ENCODE measurements at regions not wholly inside any gene's neighbourhood (a gene's known extent, or its start where the extent isn't known, plus 50 kb on each side); places are given as distances from the start of the nearest gene placed in this dataset.

DNA sequence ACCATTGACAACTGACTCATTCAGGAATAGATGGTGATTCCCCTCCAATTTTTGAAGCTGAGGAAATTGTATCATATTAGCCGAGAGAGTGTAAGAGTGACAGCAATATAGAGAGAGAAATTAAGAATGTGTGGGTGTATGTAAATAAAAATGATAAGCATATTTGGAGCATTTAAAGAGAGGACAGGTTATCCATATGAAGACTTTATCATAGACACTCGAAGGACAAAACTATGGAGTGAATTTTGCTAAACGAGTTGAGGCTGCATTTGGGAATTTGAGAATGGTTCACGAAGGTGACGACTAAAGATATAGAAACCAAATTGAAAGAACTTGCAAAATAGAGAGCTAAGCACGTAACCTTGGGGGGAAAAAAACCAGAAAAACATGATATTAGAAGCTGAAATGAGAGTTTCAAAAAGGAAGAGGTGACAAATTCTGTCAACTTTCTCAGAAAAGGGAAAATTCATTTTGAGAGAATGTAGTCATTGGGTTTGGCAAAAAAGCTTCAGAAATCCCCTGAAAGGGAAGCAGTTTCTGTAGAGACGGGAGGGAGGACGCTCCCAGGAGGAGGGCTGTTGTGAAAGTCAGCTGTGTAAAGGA lies 129.7 kb downstream of the KCNJ2 start:
- no peak for TF ChIP-seq POLR2A (IDR thresholded peaks at IDR 0.05; ENCODE audit: low read depth)
- TF ChIP-seq EP300 (IDR thresholded peaks at IDR 0.05) = no peak
- TF ChIP-seq POLR2AphosphoS5 (IDR thresholded peaks at IDR 0.05) = no peak
- TF ChIP-seq, protein P1, sequence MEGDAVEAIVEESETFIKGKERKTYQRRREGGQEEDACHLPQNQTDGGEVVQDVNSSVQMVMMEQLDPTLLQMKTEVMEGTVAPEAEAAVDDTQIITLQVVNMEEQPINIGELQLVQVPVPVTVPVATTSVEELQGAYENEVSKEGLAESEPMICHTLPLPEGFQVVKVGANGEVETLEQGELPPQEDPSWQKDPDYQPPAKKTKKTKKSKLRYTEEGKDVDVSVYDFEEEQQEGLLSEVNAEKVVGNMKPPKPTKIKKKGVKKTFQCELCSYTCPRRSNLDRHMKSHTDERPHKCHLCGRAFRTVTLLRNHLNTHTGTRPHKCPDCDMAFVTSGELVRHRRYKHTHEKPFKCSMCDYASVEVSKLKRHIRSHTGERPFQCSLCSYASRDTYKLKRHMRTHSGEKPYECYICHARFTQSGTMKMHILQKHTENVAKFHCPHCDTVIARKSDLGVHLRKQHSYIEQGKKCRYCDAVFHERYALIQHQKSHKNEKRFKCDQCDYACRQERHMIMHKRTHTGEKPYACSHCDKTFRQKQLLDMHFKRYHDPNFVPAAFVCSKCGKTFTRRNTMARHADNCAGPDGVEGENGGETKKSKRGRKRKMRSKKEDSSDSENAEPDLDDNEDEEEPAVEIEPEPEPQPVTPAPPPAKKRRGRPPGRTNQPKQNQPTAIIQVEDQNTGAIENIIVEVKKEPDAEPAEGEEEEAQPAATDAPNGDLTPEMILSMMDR (IDR thresholded peaks at IDR 0.05) = no peak
